Panc1 (cell line): ENCODE measurements at regions not wholly inside any gene's neighbourhood (a gene's known extent, or its start where the extent isn't known, plus 50 kb on each side); places are given as distances from the start of the nearest gene placed in this dataset.

Source experiments
- ATAC-seq: fragments of 200-7000 bp; cut with Tn5 transposase; 2 replicates; pipeline ENCODE4 v1.9.1; 2020; ENCODE audit warnings: mild to moderate bottlenecking, moderate library complexity
- BruUV-seq: library from RNA; stranded (reverse); fragments of 400-500 nt; replicated peaks from 2 replicates; lab custom pipeline; 2021; lab: Mats Ljungman, UMichigan
- CTCF ChIA-PET: fragments of 300-600 bp; sonication (Branson Sonifier 250); formaldehyde crosslinking; loops from one replicate; lab custom pipeline; 2022; ENCODE audit warnings: antibody characterized with exemption; lab: Charles Lee
- POLR2A ChIA-PET: fragments of 300-600 bp; sonication (Branson Sonifier 250); formaldehyde crosslinking; loops from one replicate; lab custom pipeline; 2022; ENCODE audit warnings: antibody characterized with exemption; lab: Charles Lee
- DNase-seq: peaks from one replicate; pipeline ENCODE4 v3.0.0-alpha.2; 2010; ENCODE audit warnings: low read depth, low spot score
- H3K27ac ChIP-seq: 2 replicates; pipeline ENCODE4 v1.5.1; 2011; ENCODE audit warnings: mild to moderate bottlenecking, low read length, inconsistent platforms
- H3K27me3 ChIP-seq: fragments of 200-500 bp; sonication (Bioruptor generic); 2 replicates; pipeline ENCODE4 v1.6.0; 2014; ENCODE audit warnings: low read length, inconsistent platforms; ENCODE audit not compliant: control insufficient read depth, insufficient read depth
- H3K36me3 ChIP-seq: fragments of 200-500 bp; sonication (Bioruptor generic); 2 replicates; pipeline ENCODE4 v1.5.1; 2014; ENCODE audit warnings: inconsistent platforms, mild to moderate bottlenecking, low read length, moderate library complexity; ENCODE audit not compliant: control insufficient read depth, insufficient read depth
- H3K4me1 ChIP-seq: 2 replicates; pipeline ENCODE4 v1.5.1; 2011; ENCODE audit warnings: inconsistent platforms, mild to moderate bottlenecking, low read length, moderate library complexity; ENCODE audit not compliant: control insufficient read depth, insufficient read depth
- H3K4me3 ChIP-seq, 2 experiments: 2 replicates each; pipeline ENCODE4 v1.5.1; 2011 to 2012; ENCODE audit warnings: low read depth in 2 of 2, low read length in 2 of 2, mild to moderate bottlenecking in 2 of 2, inconsistent platforms in 1 of 2, moderate library complexity in 1 of 2
- H3K9me3 ChIP-seq: fragments of 200-500 bp; sonication (Bioruptor generic); 2 replicates; pipeline ENCODE4 v1.5.1; 2014; ENCODE audit warnings: low read depth, mild to moderate bottlenecking, inconsistent platforms, low read length, moderate library complexity; ENCODE audit not compliant: control insufficient read depth, insufficient read depth
- CTCF ChIP-seq: fragments of 450-650 bp; IDR thresholded peaks from 2 replicates; pipeline ENCODE4 v1.5.1; 2017; ENCODE audit warnings: mild to moderate bottlenecking
- POLR2AphosphoS5 ChIP-seq: IDR thresholded peaks from 2 replicates; pipeline ENCODE4 v1.6.1; 2012; ENCODE audit warnings: mild to moderate bottlenecking, low read depth, low read length, moderate library complexity
- REST ChIP-seq, 2 experiments: IDR thresholded peaks; 2 replicates each; pipeline ENCODE4 v1.6.1; 2011 to 2012; ENCODE audit warnings: low read depth in 2 of 2, control low read depth in 1 of 2, low read length in 1 of 2, mild to moderate bottlenecking in 1 of 2, moderate library complexity in 1 of 2; ENCODE audit not compliant: insufficient read depth in 1 of 2
- SIN3A ChIP-seq: IDR thresholded peaks from 2 replicates; pipeline ENCODE4 v1.6.1; 2012; ENCODE audit warnings: low read depth, mild to moderate bottlenecking, low read length, moderate library complexity, borderline replicate concordance; ENCODE audit not compliant: insufficient read depth
- TCF7L2 ChIP-seq: IDR thresholded peaks from 2 replicates; pipeline ENCODE4 v1.6.1; 2011; ENCODE audit warnings: mild to moderate bottlenecking, low read depth, low read length, inconsistent platforms
- in situ Hi-C: cut with HindIII; loops from 2 replicates; pipeline ENCODE4 v1.10.0; 2016; ENCODE audit warnings: low sequenced_read_pairs, low pct_unique_long_range_greater_than_20kb
- intact Hi-C: fragments of 100-400 bp; cut with micrococcal nuclease; formaldehyde crosslinking; loops from one replicate; pipeline ENCODE4 v1.10.0; 2022; ENCODE audit not compliant: unreplicated experiment

DNA sequence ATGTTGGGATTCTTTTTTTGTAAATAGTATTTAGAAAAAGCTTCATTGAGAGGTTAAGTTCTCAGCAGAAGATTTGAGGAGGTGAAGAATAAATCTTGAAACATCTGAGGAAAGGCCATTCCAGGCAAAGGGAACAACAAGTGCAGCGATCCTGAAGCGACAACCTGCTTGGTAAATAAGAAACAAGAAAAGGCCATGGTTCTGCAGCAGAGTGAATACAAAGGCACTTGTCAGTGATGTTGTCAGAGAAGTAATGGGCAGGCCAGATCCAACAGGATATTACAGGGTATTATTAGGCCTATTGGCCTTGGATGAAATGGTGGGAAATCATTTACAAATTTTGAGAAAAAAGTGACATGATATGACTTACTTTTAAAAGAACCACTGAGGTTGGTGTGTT, 960.0 kb downstream of the PLA2G4A start:
- in situ Hi-C loops, result no loop called here
- H3K27me3 ChIP-seq, result no peaks in the 10 kb centered on the region
- H3K27ac ChIP-seq, result no peak overlapping the region
- H3K4me3 ChIP-seq, result no peak overlapping the region
- no peak for DNase-seq
- H3K4me1 ChIP-seq, result no peaks in the 10 kb centered on the region
- no peaks in the 10 kb centered on the region for H3K36me3 ChIP-seq
- intact Hi-C loops, result no loop called here
- TF ChIP-seq TCF7L2 (no peak), CTCF (no peak), SIN3A (no peak), REST (IDR thresholded peaks at IDR 0.05; ENCODE audit: insufficient read depth in 1 of 2, low read depth in 2 of 2, low read length in 1 of 2) (no peak), POLR2AphosphoS5 (no peak)
- ATAC-seq, result no peak
- no TSS peak for BruUV-seq
- H3K9me3 ChIP-seq, result peaks cover 3% of the 10 kb centered on the region; the same call in 1 of the 2 replicates
- POLR2A ChIA-PET, result no interaction called here
- CTCF ChIA-PET, result no interaction called here

DNA sequence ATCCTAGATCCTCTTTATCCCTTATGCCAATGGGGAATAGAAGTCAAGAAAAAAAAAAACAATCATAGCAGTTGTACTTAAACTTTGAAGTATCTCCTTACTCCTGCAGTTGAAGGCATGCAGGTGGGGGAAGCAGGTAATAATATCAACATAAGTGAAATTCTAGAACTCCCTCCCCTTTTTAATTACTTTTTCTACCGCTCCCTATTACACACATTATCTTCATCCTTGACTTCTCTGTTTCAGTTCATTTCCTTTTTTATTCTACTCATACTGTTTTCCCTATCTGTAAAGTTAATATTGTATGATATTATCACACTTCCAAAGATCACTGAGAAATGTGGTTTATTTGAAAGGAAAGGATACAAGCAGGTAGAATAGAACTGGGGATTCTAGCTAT, 962.0 kb downstream of the PLA2G4A start:
- BruUV-seq, result no TSS peak
- CTCF ChIA-PET, result no interaction called here
- ATAC-seq (no peak), DNase-seq (no peak)
- H3K9me3 ChIP-seq, result peaks cover 3% of the 10 kb centered on the region; the same call in 1 of the 2 replicates
- H3K27ac ChIP-seq, result no peak overlapping the region
- no peak for TF ChIP-seq SIN3A
- TF ChIP-seq TCF7L2, result no peak
- no peak for TF ChIP-seq POLR2AphosphoS5
- TF ChIP-seq REST (IDR thresholded peaks at IDR 0.05; ENCODE audit: insufficient read depth in 1 of 2, low read depth in 2 of 2, low read length in 1 of 2), result no peak
- TF ChIP-seq CTCF, result no peak
- no peaks in the 10 kb centered on the region for H3K27me3 ChIP-seq
- H3K4me1 ChIP-seq, result no peaks in the 10 kb centered on the region
- H3K4me3 ChIP-seq, result no peak overlapping the region
- intact Hi-C loops (no loop called here), in situ Hi-C loops (no loop called here)
- no peaks in the 10 kb centered on the region for H3K36me3 ChIP-seq
- POLR2A ChIA-PET, result no interaction called here
